K562 (cell line): ENCODE measurements at regions not wholly inside any gene's neighbourhood (a gene's known extent, or its start where the extent isn't known, plus 50 kb on each side); places are given as distances from the start of the nearest gene placed in this dataset. TPM values are rescaled to one million over a fixed set of nuclear protein-coding genes. Genes with fewer than 3 reads are reported as not detected.

Source experiments
- ATAC-seq: fragments of 200-7000 bp; cut with Tn5 transposase; 3 replicates; pipeline ENCODE4 v1.9.1; 2020; ENCODE audit warnings: moderate library complexity
- BruUV-seq: library from RNA; stranded (reverse); fragments of 400-500 nt; replicated peaks from 2 replicates; lab custom pipeline; 2021; lab: Mats Ljungman, UMichigan
- CTCF ChIA-PET: fragments of 300-600 bp; formaldehyde crosslinking; extraction: SDS; loops from one replicate; lab custom pipeline; 2021; ENCODE audit warnings: low intra/inter-chr PET ratio; lab: Yijun Ruan, JAX
- POLR2A ChIA-PET: fragments of 300-600, 350-650 bp; sonication (Branson Sonifier 250); formaldehyde crosslinking; extraction: SDS; loops from one replicate; lab custom pipeline; 2021; ENCODE audit warnings: antibody characterized with exemption, inconsistent platforms; lab: Yijun Ruan, JAX
- DNase-seq, 4 experiments: peaks; one replicate each; pipeline versions ENCODE4 v3.0.0 to v3.0.0-alpha.2; 2011 to 2018; ENCODE audit warnings: low spot score in 3 of 4, mixed read lengths in 3 of 4; ENCODE audit errors: extremely low read depth in 1 of 4
- FAIRE-seq: peaks from 2 replicates; lab custom pipeline; 2011; peaks lifted over from hg19 to GRCh38; lab: Jason Lieb, UNC
- H2AFZ ChIP-seq: 2 replicates; pipeline ENCODE4 v1.6.0; 2011; ENCODE audit warnings: low read depth, low read length, control low read depth, inconsistent platforms
- H3K27ac ChIP-seq: fragments of 200-600 bp; 3 replicates; pipeline ENCODE4 v1.8.0; 2011; ENCODE audit warnings: low read depth, mild to moderate bottlenecking, control low read depth, inconsistent platforms, low read length, moderate library complexity, mixed read lengths; ENCODE audit errors: extremely low read depth
- H3K27me3 ChIP-seq, 2 experiments: fragments of 300-600 bp in 1 of 2; 2 replicates in 1 of 2; 3 replicates in 1 of 2; pipeline versions ENCODE4 v1.6.0 to v1.8.0; 2011; ENCODE audit warnings: inconsistent platforms in 2 of 2, low read length in 2 of 2, mild to moderate bottlenecking in 1 of 2, mixed read lengths in 1 of 2, moderate library complexity in 1 of 2; ENCODE audit not compliant: control insufficient read depth in 2 of 2, insufficient read depth in 2 of 2
- H3K36me3 ChIP-seq: fragments of 300-600 bp; 3 replicates; pipeline ENCODE4 v1.8.0; 2011; ENCODE audit warnings: mild to moderate bottlenecking, low read length, inconsistent platforms; ENCODE audit not compliant: control insufficient read depth, insufficient read depth
- H3K4me1 ChIP-seq, 2 experiments: fragments of 200-600 bp in 1 of 2; replicated peaks in 1 of 2; 2 replicates in 1 of 2; 3 replicates in 1 of 2; pipeline versions ENCODE4 v1.5.1 to v1.8.0; 2011; ENCODE audit warnings: inconsistent platforms in 2 of 2, low read length in 2 of 2, mild to moderate bottlenecking in 1 of 2, mixed read lengths in 1 of 2, moderate library complexity in 1 of 2; ENCODE audit not compliant: control insufficient read depth in 2 of 2, insufficient read depth in 2 of 2
- H3K4me2 ChIP-seq: 2 replicates; pipeline ENCODE4 v1.6.1; 2011; ENCODE audit warnings: low read length, control low read depth, inconsistent platforms, mixed read lengths; ENCODE audit not compliant: insufficient read depth
- H3K4me3 ChIP-seq: fragments of 200-600 bp; sonication (generic), shearing (Covaris generic); 2 replicates; pipeline ENCODE4 v1.5.1; 2016; ENCODE audit warnings: control low read depth, inconsistent platforms
- H3K79me2 ChIP-seq: fragments of 200-600 bp; 3 replicates; pipeline ENCODE4 v1.8.0; 2011; ENCODE audit warnings: low read length, inconsistent platforms; ENCODE audit not compliant: control insufficient read depth, insufficient read depth
- H3K9ac ChIP-seq, 2 experiments: 2 replicates each; pipeline versions ENCODE4 v1.6.0 to v1.6.1; 2011; ENCODE audit warnings: low read depth in 2 of 2, low read length in 2 of 2, control low read depth in 1 of 2, inconsistent platforms in 1 of 2, mild to moderate bottlenecking in 1 of 2, mixed read lengths in 1 of 2; ENCODE audit not compliant: insufficient read depth in 1 of 2
- H3K9me1 ChIP-seq: one replicate; pipeline ENCODE4 v1.6.0; 2011; ENCODE audit warnings: inconsistent platforms, mild to moderate bottlenecking, low read length, moderate library complexity; ENCODE audit not compliant: control insufficient read depth, insufficient read depth
- H3K9me3 ChIP-seq: replicated peaks from 2 replicates; pipeline ENCODE4 v1.5.1; 2011; ENCODE audit warnings: low read depth, low read length, inconsistent platforms; ENCODE audit not compliant: control insufficient read depth, insufficient read depth
- H4K20me1 ChIP-seq: replicated peaks from 2 replicates; pipeline ENCODE4 v1.6.1; 2011; ENCODE audit warnings: low read length, inconsistent platforms, mixed read lengths; ENCODE audit not compliant: control insufficient read depth, insufficient read depth
- CHD2 ChIP-seq: IDR thresholded peaks from 2 replicates; pipeline ENCODE4 v1.6.1; 2011; ENCODE audit warnings: low read depth, low read length
- EP300 ChIP-seq: IDR thresholded peaks from 2 replicates; pipeline ENCODE4 v1.6.1; 2012; ENCODE audit warnings: low read length, improper control_type of control experiment
- KLF1 ChIP-seq: fragments of 450-650 bp; IDR thresholded peaks from 2 replicates; pipeline ENCODE4 v1.6.1; 2016; ENCODE audit warnings: missing genetic modification characterization, missing compliant biosample characterization
- MEIS2 ChIP-seq: fragments of 450-650 bp; IDR thresholded peaks from 2 replicates; pipeline ENCODE4 v1.6.1; 2014; ENCODE audit warnings: mild to moderate bottlenecking; ENCODE audit not compliant: partially characterized antibody
- MIER1 ChIP-seq: fragments of 450-650 bp; IDR thresholded peaks from 2 replicates; pipeline ENCODE4 v1.6.1; 2016; ENCODE audit warnings: antibody characterized with exemption, mild to moderate bottlenecking, low read depth
- ZFP1 ChIP-seq: fragments of 450-650 bp; formaldehyde crosslinking; IDR thresholded peaks from 2 replicates; pipeline ENCODE4 v1.4.0; 2020; ENCODE audit warnings: mild to moderate bottlenecking, mixed read lengths
- ZNF165 ChIP-seq: fragments of 250-450 bp; sonication (Bioruptor Pico); IDR thresholded peaks from 2 replicates; pipeline ENCODE4 v1.4.0; 2020; ENCODE audit warnings: borderline replicate concordance
- ZNF830 ChIP-seq: fragments of 250-450 bp; sonication (Bioruptor Pico); IDR thresholded peaks from 2 replicates; pipeline ENCODE4 v1.5.0; 2021; ENCODE audit warnings: mild to moderate bottlenecking
- WGBS: fragments of 100-300 bp; shearing (Covaris generic); methylation state at CpG from one replicate; pipeline ENCODE4 v1.1.6; 2016; ENCODE audit warnings: low coverage, mixed read lengths; ENCODE audit not compliant: insufficient coverage; ENCODE audit errors: missing lambda C conversion rate; 5-methylcytosine and 5-hydroxymethylcytosine counted together
- in situ Hi-C: fragments of 300-500 bp; cut with MboI; formaldehyde crosslinking; loops from 4 replicates; pipeline ENCODE4 v1.15.0; 2018; ENCODE audit warnings: inconsistent platforms, mixed read lengths
- intact Hi-C: fragments of 100-400 bp; cut with micrococcal nuclease; formaldehyde crosslinking; loops from 2 replicates; pipeline ENCODE4 v1.14.2; 2022
- small RNA-seq: library from RNA; depleted of rRNA; stranded (forward); fragments of <200 nt; gene quantifications from one replicate; pipeline ENCODE3, GENCODE V24; 2014
- TF ChIP-seq, protein P1 (sequence below): sonication (generic); formaldehyde crosslinking; IDR thresholded peaks from 2 replicates; pipeline ENCODE4 v1.4.0; 2020; ENCODE audit warnings: mild to moderate bottlenecking, missing genetic modification reagents
- TF ChIP-seq, protein P2 (sequence below): IDR thresholded peaks from 2 replicates; pipeline ENCODE4 v1.6.1; 2014; ENCODE audit warnings: antibody characterized with exemption

DNA sequence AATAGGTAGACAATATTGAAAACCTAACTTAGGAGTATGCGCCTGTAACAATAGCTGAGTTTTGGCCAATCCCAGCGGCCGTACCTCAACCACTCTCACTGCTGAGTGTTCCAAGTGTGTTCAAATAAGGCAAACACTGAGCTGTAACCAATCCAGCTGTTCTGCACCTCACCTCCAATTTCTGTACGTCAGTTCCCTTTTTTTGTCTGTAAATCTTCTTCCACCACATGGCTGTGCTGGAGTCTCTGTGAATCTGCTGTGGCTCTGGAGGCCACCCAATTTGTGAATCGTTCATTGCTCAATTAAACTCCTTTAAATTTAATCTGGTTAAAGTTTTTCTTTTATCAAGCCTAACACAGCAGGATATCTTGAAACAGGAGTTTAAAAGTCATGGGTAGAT is 116.3 kb downstream of the SLC28A3 start:
- intact Hi-C loops: no loop called here
- Histone ChIP-seq H3K9me1 (no peaks in the 10 kb centered on the region), H3K36me3 (no peaks in the 10 kb centered on the region), H3K27ac (no peak overlapping the region), H3K27me3 (peaks cover 0 to 3% of the 10 kb centered on the region in 2 experiments; a peak in 1 of 5 replicates), H3K9me3 (no peaks in the 10 kb centered on the region), H2AFZ (no peak overlapping the region), H3K79me2 (no peaks in the 10 kb centered on the region), H3K4me3 (no peak overlapping the region), H3K4me2 (no peak overlapping the region), H4K20me1 (no peaks in the 10 kb centered on the region), H3K4me1 (no peaks in the 10 kb centered on the region), H3K9ac (no peak overlapping the region)
- in situ Hi-C loops: no loop called here
- TF ChIP-seq CHD2: no peak
- no peak for TF ChIP-seq ZFP1 (CRISPR knock-in tag)
- no peak for TF ChIP-seq KLF1
- no peak for TF ChIP-seq ZNF165
- TF ChIP-seq, protein P1, sequence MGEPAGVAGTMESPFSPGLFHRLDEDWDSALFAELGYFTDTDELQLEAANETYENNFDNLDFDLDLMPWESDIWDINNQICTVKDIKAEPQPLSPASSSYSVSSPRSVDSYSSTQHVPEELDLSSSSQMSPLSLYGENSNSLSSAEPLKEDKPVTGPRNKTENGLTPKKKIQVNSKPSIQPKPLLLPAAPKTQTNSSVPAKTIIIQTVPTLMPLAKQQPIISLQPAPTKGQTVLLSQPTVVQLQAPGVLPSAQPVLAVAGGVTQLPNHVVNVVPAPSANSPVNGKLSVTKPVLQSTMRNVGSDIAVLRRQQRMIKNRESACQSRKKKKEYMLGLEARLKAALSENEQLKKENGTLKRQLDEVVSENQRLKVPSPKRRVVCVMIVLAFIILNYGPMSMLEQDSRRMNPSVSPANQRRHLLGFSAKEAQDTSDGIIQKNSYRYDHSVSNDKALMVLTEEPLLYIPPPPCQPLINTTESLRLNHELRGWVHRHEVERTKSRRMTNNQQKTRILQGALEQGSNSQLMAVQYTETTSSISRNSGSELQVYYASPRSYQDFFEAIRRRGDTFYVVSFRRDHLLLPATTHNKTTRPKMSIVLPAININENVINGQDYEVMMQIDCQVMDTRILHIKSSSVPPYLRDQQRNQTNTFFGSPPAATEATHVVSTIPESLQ (CRISPR knock-in tag): no peak
- no peak for TF ChIP-seq MIER1
- TF ChIP-seq ZNF830 (CRISPR knock-in tag): no peak
- no peak for TF ChIP-seq MEIS2
- TF ChIP-seq, protein P2, sequence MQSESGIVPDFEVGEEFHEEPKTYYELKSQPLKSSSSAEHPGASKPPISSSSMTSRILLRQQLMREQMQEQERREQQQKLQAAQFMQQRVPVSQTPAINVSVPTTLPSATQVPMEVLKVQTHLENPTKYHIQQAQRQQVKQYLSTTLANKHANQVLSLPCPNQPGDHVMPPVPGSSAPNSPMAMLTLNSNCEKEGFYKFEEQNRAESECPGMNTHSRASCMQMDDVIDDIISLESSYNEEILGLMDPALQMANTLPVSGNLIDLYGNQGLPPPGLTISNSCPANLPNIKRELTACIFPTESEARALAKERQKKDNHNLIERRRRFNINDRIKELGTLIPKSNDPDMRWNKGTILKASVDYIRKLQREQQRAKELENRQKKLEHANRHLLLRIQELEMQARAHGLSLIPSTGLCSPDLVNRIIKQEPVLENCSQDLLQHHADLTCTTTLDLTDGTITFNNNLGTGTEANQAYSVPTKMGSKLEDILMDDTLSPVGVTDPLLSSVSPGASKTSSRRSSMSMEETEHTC: no peak
- TF ChIP-seq EP300: no peak
- FAIRE-seq: no peak
- no peak for ATAC-seq
- CTCF ChIA-PET: no interaction called here
- BruUV-seq: no TSS peak
- 0% methylated on average over 5 of the region's 5 CpGs for WGBS
- no peak for DNase-seq
- POLR2A ChIA-PET: no interaction called here

Small RNA genes lying in the stretch of these regions (small RNA-seq; reads per million reads assigned to genes)
- gene AL390838.2: not detected
